SK-N-SH (cell line): ENCODE measurements at regions not wholly inside any gene's neighbourhood (a gene's known extent, or its start where the extent isn't known, plus 50 kb on each side); places are given as distances from the start of the nearest gene placed in this dataset.

Source experiments
- CTCF ChIA-PET: fragments of 300-600, 350-600 bp; formaldehyde crosslinking; extraction: SDS; loops from one replicate; lab custom pipeline; 2021; lab: Yijun Ruan, JAX
- POLR2A ChIA-PET: fragments of 350-600 bp; sonication (Branson Sonifier 250); formaldehyde crosslinking; extraction: SDS; loops from one replicate; lab custom pipeline; 2020; ENCODE audit warnings: antibody characterized with exemption, inconsistent platforms; lab: Yijun Ruan, JAX
- DNase-seq: peaks from one replicate; pipeline ENCODE4 v3.0.0; 2012
- H2AFZ ChIP-seq: fragments of 200-600 bp; sonication (generic); 2 replicates; pipeline ENCODE4 v1.8.1; 2016; ENCODE audit warnings: antibody characterized with exemption, mild to moderate bottlenecking, low read depth
- H3F3A ChIP-seq: fragments of 200-600 bp; sonication (generic); replicated peaks from 2 replicates; pipeline ENCODE3; 2016; ENCODE audit warnings: antibody characterized with exemption, mild to moderate bottlenecking; ENCODE audit not compliant: insufficient read depth
- H3K27ac ChIP-seq, 2 experiments: fragments of 200-500 bp in 1 of 2; fragments of 200-600 bp in 1 of 2; sonication (Bioruptor generic) in 1 of 2; sonication (generic), shearing (Covaris generic) in 1 of 2; 2 replicates each; pipeline versions ENCODE4 v1.5.1 to v1.6.1; 2014 to 2016; ENCODE audit warnings: low read depth in 2 of 2, inconsistent platforms in 1 of 2, low read length in 1 of 2, mild to moderate bottlenecking in 1 of 2, mixed read lengths in 1 of 2
- H3K27me3 ChIP-seq: fragments of 200-600 bp; sonication (generic), shearing (Covaris generic); 2 replicates; pipeline ENCODE4 v1.6.1; 2016; ENCODE audit warnings: mixed run types; ENCODE audit not compliant: insufficient read depth
- H3K36me3 ChIP-seq, 2 experiments: fragments of 200-500 bp in 1 of 2; fragments of 200-600 bp in 1 of 2; sonication (Bioruptor generic) in 1 of 2; sonication (generic) in 1 of 2; replicated peaks in 1 of 2; 2 replicates each; pipeline versions ENCODE3 to v1.5.1; 2014 to 2016; ENCODE audit warnings: low read length in 1 of 2, mild to moderate bottlenecking in 1 of 2; ENCODE audit not compliant: insufficient read depth in 2 of 2, control insufficient read depth in 1 of 2
- H3K4me1 ChIP-seq, 2 experiments: fragments of 200-500 bp in 1 of 2; fragments of 200-600 bp in 1 of 2; sonication (Bioruptor generic) in 1 of 2; sonication (generic), shearing (Covaris generic) in 1 of 2; 2 replicates each; pipeline versions ENCODE4 v1.5.1 to v1.6.1; 2014 to 2016; ENCODE audit warnings: low read depth in 1 of 2, low read length in 1 of 2, mixed run types in 1 of 2; ENCODE audit not compliant: insufficient read depth in 2 of 2, control insufficient read depth in 1 of 2
- H3K4me2 ChIP-seq: fragments of 200-600 bp; sonication (generic), shearing (Covaris generic); 2 replicates; pipeline ENCODE4 v1.6.1; 2017; ENCODE audit warnings: mixed run types
- H3K4me3 ChIP-seq, 2 experiments: fragments of 200-500 bp in 1 of 2; fragments of 200-600 bp in 1 of 2; sonication (Bioruptor generic) in 1 of 2; sonication (generic), shearing (Covaris generic) in 1 of 2; 2 replicates each; pipeline versions ENCODE4 v1.5.1 to v1.8.1; 2014 to 2016; ENCODE audit warnings: low read depth in 2 of 2, inconsistent platforms in 1 of 2, low read length in 1 of 2, mild to moderate bottlenecking in 1 of 2, mixed read lengths in 1 of 2, moderate library complexity in 1 of 2
- H3K79me2 ChIP-seq: fragments of 200-600 bp; sonication (generic); 2 replicates; pipeline ENCODE4 v1.8.1; 2017; ENCODE audit warnings: mild to moderate bottlenecking; ENCODE audit not compliant: insufficient read depth
- H3K9ac ChIP-seq: fragments of 200-600 bp; sonication (generic); 2 replicates; pipeline ENCODE4 v1.6.1; 2017; ENCODE audit warnings: mixed run types
- H3K9me2 ChIP-seq: fragments of 200-600 bp; sonication (generic); 2 replicates; pipeline ENCODE4 v1.6.1; 2017; ENCODE audit warnings: mixed run types
- H3K9me3 ChIP-seq: fragments of 200-600 bp; sonication (generic); 2 replicates; pipeline ENCODE4 v1.6.1; 2017; ENCODE audit warnings: mixed run types, mild to moderate bottlenecking, moderate library complexity
- H4K20me1 ChIP-seq: fragments of 200-600 bp; sonication (generic); 2 replicates; pipeline ENCODE4 v1.6.1; 2017; ENCODE audit warnings: mild to moderate bottlenecking, mixed run types; ENCODE audit not compliant: insufficient read depth
- CHD2 ChIP-seq: fragments of 150-350 bp; IDR thresholded peaks from 2 replicates; pipeline ENCODE4 v1.6.1; 2018; ENCODE audit warnings: low read length; ENCODE audit not compliant: partially characterized antibody
- EP300 ChIP-seq, 2 experiments: IDR thresholded peaks; 2 replicates each; pipeline versions ENCODE4 v1.4.0 to v1.6.1; 2012; ENCODE audit warnings: borderline replicate concordance in 1 of 2, low read depth in 1 of 2, low read length in 1 of 2
- EZH2phosphoT487 ChIP-seq: fragments of 200-600 bp; sonication (generic); IDR thresholded peaks from 2 replicates; pipeline ENCODE4 v1.6.1; 2017; ENCODE audit warnings: low read depth, mixed run types, mild to moderate bottlenecking, antibody characterized with exemption, moderate library complexity, borderline replicate concordance
- FOSL2 ChIP-seq: IDR thresholded peaks from 2 replicates; pipeline ENCODE4 v1.4.0; 2012; ENCODE audit warnings: low read depth, mild to moderate bottlenecking, moderate library complexity, borderline replicate concordance
- GABPA ChIP-seq: IDR thresholded peaks from 2 replicates; pipeline ENCODE4 v1.4.0; 2012; ENCODE audit warnings: low read depth, mild to moderate bottlenecking
- GATA2 ChIP-seq: sonication (generic); formaldehyde crosslinking; IDR thresholded peaks from 2 replicates; pipeline ENCODE4 v1.5.0; 2020; ENCODE audit warnings: mild to moderate bottlenecking, missing genetic modification reagents
- JUND ChIP-seq: IDR thresholded peaks from 2 replicates; pipeline ENCODE4 v1.4.0; 2012
- MEF2A ChIP-seq: IDR thresholded peaks from 2 replicates; pipeline ENCODE4 v1.4.0; 2012; ENCODE audit warnings: low read depth, borderline replicate concordance
- MXI1 ChIP-seq: IDR thresholded peaks from 2 replicates; pipeline ENCODE4 v1.6.1; 2012; ENCODE audit warnings: mild to moderate bottlenecking, low read depth, low read length, improper control_type of control experiment
- NFIC ChIP-seq: IDR thresholded peaks from 2 replicates; pipeline ENCODE4 v1.4.0; 2012; ENCODE audit warnings: borderline replicate concordance
- NRF1 ChIP-seq: IDR thresholded peaks from 2 replicates; pipeline ENCODE4 v1.6.1; 2012; ENCODE audit warnings: low read depth, mild to moderate bottlenecking, low read length
- RXRA ChIP-seq: IDR thresholded peaks from 2 replicates; pipeline ENCODE4 v1.4.0; 2012; ENCODE audit warnings: low read depth, mild to moderate bottlenecking, borderline replicate concordance
- TAF1 ChIP-seq: IDR thresholded peaks from 2 replicates; pipeline ENCODE4 v1.6.1; 2012; ENCODE audit warnings: low read depth, mild to moderate bottlenecking, low read length, moderate library complexity, borderline replicate concordance
- TEAD4 ChIP-seq: IDR thresholded peaks from 2 replicates; pipeline ENCODE4 v1.4.0; 2012; ENCODE audit warnings: mild to moderate bottlenecking, borderline replicate concordance; ENCODE audit not compliant: insufficient read depth
- YY1 ChIP-seq: IDR thresholded peaks from 2 replicates; pipeline ENCODE4 v1.4.0; 2012; ENCODE audit warnings: low read depth, mild to moderate bottlenecking
- WGBS: methylation state at CpG from one replicate; pipeline ENCODE4 v1.1.6; 2017; ENCODE audit warnings: low lambda C conversion rate; 5-methylcytosine and 5-hydroxymethylcytosine counted together
- TF ChIP-seq, protein P1 (sequence below): fragments of 200-600 bp; sonication (generic); IDR thresholded peaks from 2 replicates; pipeline ENCODE4 v1.6.1; 2017; ENCODE audit warnings: antibody characterized with exemption, mild to moderate bottlenecking, moderate library complexity
- TF ChIP-seq, protein P2 (sequence below): fragments of 150-350 bp; IDR thresholded peaks from 2 replicates; pipeline ENCODE4 v1.6.1; 2016; ENCODE audit warnings: mild to moderate bottlenecking, low read depth, low read length
- TF ChIP-seq, protein P3 (sequence below): fragments of 150-350 bp; IDR thresholded peaks from 2 replicates; pipeline ENCODE4 v1.6.1; 2017; ENCODE audit warnings: antibody characterized with exemption, low read length, low read depth, borderline replicate concordance
- TF ChIP-seq, protein P4 (sequence below): IDR thresholded peaks from 2 replicates; pipeline ENCODE4 v1.4.0; 2012; ENCODE audit warnings: low read depth, borderline replicate concordance
- TF ChIP-seq, protein P5 (sequence below): IDR thresholded peaks from 2 replicates; pipeline ENCODE4 v1.4.0; 2012; ENCODE audit warnings: low read depth, borderline replicate concordance

DNA sequence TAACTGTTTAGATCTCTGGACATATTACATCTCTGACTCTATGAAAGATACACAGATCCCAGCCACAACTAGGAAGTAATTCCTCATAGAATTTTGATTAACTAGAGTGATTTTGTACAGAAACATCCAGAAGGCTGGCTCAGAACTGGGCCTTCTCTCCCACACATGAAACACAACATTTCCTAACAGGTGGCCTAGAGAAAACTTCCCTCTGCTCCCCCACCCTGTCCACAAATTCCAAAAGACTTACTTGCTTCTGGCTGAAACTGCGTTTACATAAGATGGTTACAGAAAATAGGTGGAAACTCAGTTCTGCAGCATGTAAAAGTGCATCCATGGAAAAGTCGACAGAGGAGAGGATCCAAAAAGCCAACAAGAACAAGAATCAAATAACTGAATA lies 132.9 kb downstream of the FZD1 start:
- no peaks in the 10 kb centered on the region for H3K36me3 ChIP-seq
- H3K27me3 ChIP-seq, result no peaks in the 10 kb centered on the region
- 23% methylated on average over 2 of the region's 2 CpGs for WGBS
- no peaks in the 10 kb centered on the region for H3K9me3 ChIP-seq
- no peak overlapping the region for H3K4me3 ChIP-seq
- H3K4me1 ChIP-seq, result no peaks in the 10 kb centered on the region
- POLR2A ChIA-PET, result no interaction called here
- TF ChIP-seq, protein P1, sequence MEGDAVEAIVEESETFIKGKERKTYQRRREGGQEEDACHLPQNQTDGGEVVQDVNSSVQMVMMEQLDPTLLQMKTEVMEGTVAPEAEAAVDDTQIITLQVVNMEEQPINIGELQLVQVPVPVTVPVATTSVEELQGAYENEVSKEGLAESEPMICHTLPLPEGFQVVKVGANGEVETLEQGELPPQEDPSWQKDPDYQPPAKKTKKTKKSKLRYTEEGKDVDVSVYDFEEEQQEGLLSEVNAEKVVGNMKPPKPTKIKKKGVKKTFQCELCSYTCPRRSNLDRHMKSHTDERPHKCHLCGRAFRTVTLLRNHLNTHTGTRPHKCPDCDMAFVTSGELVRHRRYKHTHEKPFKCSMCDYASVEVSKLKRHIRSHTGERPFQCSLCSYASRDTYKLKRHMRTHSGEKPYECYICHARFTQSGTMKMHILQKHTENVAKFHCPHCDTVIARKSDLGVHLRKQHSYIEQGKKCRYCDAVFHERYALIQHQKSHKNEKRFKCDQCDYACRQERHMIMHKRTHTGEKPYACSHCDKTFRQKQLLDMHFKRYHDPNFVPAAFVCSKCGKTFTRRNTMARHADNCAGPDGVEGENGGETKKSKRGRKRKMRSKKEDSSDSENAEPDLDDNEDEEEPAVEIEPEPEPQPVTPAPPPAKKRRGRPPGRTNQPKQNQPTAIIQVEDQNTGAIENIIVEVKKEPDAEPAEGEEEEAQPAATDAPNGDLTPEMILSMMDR, result no peak
- TF ChIP-seq EP300 (IDR thresholded peaks at IDR 0.05; ENCODE audit: borderline replicate concordance in 1 of 2, low read depth in 1 of 2, low read length in 1 of 2), result no peak
- TF ChIP-seq MEF2A, result no peak
- TF ChIP-seq YY1, result no peak
- no peak for TF ChIP-seq GABPA
- no peak for TF ChIP-seq TAF1
- TF ChIP-seq, protein P2, sequence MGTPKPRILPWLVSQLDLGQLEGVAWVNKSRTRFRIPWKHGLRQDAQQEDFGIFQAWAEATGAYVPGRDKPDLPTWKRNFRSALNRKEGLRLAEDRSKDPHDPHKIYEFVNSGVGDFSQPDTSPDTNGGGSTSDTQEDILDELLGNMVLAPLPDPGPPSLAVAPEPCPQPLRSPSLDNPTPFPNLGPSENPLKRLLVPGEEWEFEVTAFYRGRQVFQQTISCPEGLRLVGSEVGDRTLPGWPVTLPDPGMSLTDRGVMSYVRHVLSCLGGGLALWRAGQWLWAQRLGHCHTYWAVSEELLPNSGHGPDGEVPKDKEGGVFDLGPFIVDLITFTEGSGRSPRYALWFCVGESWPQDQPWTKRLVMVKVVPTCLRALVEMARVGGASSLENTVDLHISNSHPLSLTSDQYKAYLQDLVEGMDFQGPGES, result no peak
- TF ChIP-seq GATA2, result no peak
- TF ChIP-seq EZH2phosphoT487, result no peak
- TF ChIP-seq NFIC, result no peak
- TF ChIP-seq NRF1, result no peak
- TF ChIP-seq, protein P3, sequence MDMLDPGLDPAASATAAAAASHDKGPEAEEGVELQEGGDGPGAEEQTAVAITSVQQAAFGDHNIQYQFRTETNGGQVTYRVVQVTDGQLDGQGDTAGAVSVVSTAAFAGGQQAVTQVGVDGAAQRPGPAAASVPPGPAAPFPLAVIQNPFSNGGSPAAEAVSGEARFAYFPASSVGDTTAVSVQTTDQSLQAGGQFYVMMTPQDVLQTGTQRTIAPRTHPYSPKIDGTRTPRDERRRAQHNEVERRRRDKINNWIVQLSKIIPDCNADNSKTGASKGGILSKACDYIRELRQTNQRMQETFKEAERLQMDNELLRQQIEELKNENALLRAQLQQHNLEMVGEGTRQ, result no peak
- no peak for TF ChIP-seq MXI1
- TF ChIP-seq RXRA, result no peak
- TF ChIP-seq FOSL2, result no peak
- TF ChIP-seq, protein P4, sequence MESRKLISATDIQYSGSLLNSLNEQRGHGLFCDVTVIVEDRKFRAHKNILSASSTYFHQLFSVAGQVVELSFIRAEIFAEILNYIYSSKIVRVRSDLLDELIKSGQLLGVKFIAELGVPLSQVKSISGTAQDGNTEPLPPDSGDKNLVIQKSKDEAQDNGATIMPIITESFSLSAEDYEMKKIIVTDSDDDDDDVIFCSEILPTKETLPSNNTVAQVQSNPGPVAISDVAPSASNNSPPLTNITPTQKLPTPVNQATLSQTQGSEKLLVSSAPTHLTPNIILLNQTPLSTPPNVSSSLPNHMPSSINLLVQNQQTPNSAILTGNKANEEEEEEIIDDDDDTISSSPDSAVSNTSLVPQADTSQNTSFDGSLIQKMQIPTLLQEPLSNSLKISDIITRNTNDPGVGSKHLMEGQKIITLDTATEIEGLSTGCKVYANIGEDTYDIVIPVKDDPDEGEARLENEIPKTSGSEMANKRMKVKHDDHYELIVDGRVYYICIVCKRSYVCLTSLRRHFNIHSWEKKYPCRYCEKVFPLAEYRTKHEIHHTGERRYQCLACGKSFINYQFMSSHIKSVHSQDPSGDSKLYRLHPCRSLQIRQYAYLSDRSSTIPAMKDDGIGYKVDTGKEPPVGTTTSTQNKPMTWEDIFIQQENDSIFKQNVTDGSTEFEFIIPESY, result no peak
- TF ChIP-seq CHD2, result no peak
- TF ChIP-seq JUND, result no peak
- TF ChIP-seq TEAD4, result no peak
- TF ChIP-seq, protein P5, sequence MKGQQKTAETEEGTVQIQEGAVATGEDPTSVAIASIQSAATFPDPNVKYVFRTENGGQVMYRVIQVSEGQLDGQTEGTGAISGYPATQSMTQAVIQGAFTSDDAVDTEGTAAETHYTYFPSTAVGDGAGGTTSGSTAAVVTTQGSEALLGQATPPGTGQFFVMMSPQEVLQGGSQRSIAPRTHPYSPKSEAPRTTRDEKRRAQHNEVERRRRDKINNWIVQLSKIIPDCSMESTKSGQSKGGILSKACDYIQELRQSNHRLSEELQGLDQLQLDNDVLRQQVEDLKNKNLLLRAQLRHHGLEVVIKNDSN, result no peak
- no peak overlapping the region for H3K4me2 ChIP-seq
- no peaks in the 10 kb centered on the region for H3F3A ChIP-seq
- H3K27ac ChIP-seq, result no peak overlapping the region
- no peak overlapping the region for H3K9ac ChIP-seq
- CTCF ChIA-PET, result interaction anchor here (0.9 kb wide), 1 partner anchor 17 kb away, joined by 3 read pairs; no protein-coding TSS in a partner anchor
- H3K79me2 ChIP-seq, result no peaks in the 10 kb centered on the region
- no peaks in the 10 kb centered on the region for H3K9me2 ChIP-seq
- no peaks in the 10 kb centered on the region for H4K20me1 ChIP-seq
- no peak overlapping the region for H2AFZ ChIP-seq
- DNase-seq, result no peak
